Stimulated activated memory B cell treated with anti-CD40 and anti-IgM and Interleukin-4, amounts not matched to agents 10 μg/mL and 1 μg/mL and 100 μg/mL, for 72 hours (primary cell): ENCODE measurements at regions not wholly inside any gene's neighbourhood (a gene's known extent, or its start where the extent isn't known, plus 50 kb on each side); places are given as distances from the start of the nearest gene placed in this dataset.

ENCODE experiments used
- ATAC-seq: fragments of 150-1000 bp; cut with Tn5 transposase; 2 replicates; pipeline ENCODE4 v1.10.0; 2021
- H3K27ac Mint-ChIP-seq: one replicate; pipeline ENCODE4 v1.8.0; 2022; ENCODE audit warnings: mild to moderate bottlenecking, mixed read lengths
- H3K27me3 Mint-ChIP-seq: one replicate; pipeline ENCODE4 v1.8.0; 2022; ENCODE audit warnings: mixed read lengths
- H3K36me3 Mint-ChIP-seq: one replicate; pipeline ENCODE4 v1.8.0; 2022; ENCODE audit warnings: mixed read lengths
- H3K4me1 Mint-ChIP-seq: one replicate; pipeline ENCODE4 v1.8.0; 2022; ENCODE audit warnings: mixed read lengths
- H3K4me3 Mint-ChIP-seq: one replicate; pipeline ENCODE4 v1.8.0; 2022; ENCODE audit warnings: mild to moderate bottlenecking, moderate library complexity, mixed read lengths
- H3K9me3 Mint-ChIP-seq: one replicate; pipeline ENCODE4 v1.8.0; 2022; ENCODE audit warnings: mixed read lengths

GRCh38 chr1:208874915-208875314, 630.7 kb upstream of the PLXNA2 start:
- ATAC-seq, result no peak
- Mint-ChIP-seq H3K27ac (no peak overlapping the region), H3K4me3 (no peak overlapping the region), H3K9me3 (peaks cover 6% of the 10 kb centered on the region), H3K27me3 (no peaks in the 10 kb centered on the region), H3K4me1 (no peaks in the 10 kb centered on the region), H3K36me3 (no peaks in the 10 kb centered on the region)

DNA sequence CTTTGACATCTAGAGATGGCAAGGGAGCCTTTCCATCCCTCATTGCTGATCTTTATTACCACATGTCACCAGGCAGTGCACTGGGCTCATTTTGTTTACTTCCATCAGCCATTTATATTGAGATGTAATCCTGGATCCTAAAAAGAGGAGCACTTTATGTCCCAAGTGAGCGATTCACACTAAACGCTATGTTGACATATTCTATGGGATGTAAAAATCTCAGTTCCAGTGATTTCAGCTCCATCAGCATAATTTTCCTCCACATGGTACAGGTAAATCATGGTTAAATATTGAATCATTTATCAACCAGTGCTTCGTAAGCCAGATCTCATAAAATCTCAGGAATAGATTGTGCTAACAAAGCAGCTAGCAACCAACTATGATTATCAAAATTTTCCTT, 634.8 kb upstream of the PLXNA2 start:
- Mint-ChIP-seq H3K27ac (no peak overlapping the region), H3K9me3 (peaks cover 6% of the 10 kb centered on the region), H3K4me1 (no peaks in the 10 kb centered on the region), H3K27me3 (no peaks in the 10 kb centered on the region), H3K4me3 (no peak overlapping the region), H3K36me3 (no peaks in the 10 kb centered on the region)
- no peak for ATAC-seq

- no peaks in the 10 kb centered on the region for H3K4me1 Mint-ChIP-seq
- no peaks in the 10 kb centered on the region for H3K36me3 Mint-ChIP-seq
- no peak for ATAC-seq
Observed at GRCh38 chr1:208880433-208881100, 636.4 kb upstream of the PLXNA2 start.

DNA sequence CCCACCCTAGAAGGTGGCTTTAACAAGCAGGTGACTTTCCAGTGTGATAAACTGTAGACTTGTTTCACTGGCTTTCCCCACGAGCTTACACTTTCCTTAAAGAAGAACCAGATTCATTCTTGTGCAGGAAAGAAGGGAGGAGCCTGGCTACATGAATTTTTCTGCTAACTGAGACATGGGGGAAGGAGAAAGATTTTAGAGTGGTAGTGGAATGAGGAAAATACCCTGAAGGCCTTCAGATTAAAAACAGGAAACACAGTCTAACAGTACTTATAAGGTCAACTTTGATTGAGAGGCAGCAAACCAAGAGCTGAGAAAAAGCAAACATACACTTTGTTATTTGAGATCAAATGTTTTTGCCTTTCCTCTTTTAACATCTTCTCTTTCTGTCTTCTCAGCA, 640.9 kb upstream of the PLXNA2 start:
- Mint-ChIP-seq H3K9me3 (peaks cover 4% of the 10 kb centered on the region), H3K4me1 (no peaks in the 10 kb centered on the region), H3K27me3 (no peaks in the 10 kb centered on the region), H3K4me3 (no peak overlapping the region), H3K27ac (no peak overlapping the region), H3K36me3 (no peaks in the 10 kb centered on the region)
- no peak for ATAC-seq

More at GRCh38 chr1:208880433-208881100, 636.4 kb upstream of the PLXNA2 start:
- H3K9me3 Mint-ChIP-seq, result peaks cover 4% of the 10 kb centered on the region
- H3K27me3 Mint-ChIP-seq, result no peaks in the 10 kb centered on the region
- H3K27ac Mint-ChIP-seq, result no peak overlapping the region
- no peak overlapping the region for H3K4me3 Mint-ChIP-seq

DNA sequence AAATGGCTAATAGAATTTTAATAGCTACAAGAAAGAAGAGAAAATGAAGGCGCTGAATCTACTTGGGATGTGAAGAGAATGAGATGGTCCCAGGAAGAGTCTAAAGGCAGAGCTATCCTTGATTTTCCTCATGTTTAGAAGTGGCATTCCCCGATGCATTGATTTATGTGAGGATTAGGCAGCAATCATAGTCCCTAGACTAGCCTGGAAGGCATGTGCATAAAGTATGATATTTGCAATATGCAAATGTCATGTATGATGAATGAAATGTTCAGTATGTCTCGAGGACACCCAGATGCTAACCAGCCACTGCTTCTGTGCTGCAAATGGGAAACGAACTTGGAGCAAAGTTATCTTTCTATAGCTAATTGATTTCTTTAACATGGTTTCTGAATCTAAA, 641.5 kb upstream of the PLXNA2 start:
- no peaks in the 10 kb centered on the region for H3K4me1 Mint-ChIP-seq
- no peaks in the 10 kb centered on the region for H3K36me3 Mint-ChIP-seq
- no peak for ATAC-seq

GRCh38 chr1:208888376-208888775, 644.2 kb upstream of the PLXNA2 start:
- Mint-ChIP-seq H3K36me3 (no peaks in the 10 kb centered on the region), H3K27ac (no peak overlapping the region), H3K27me3 (no peaks in the 10 kb centered on the region), H3K4me1 (no peaks in the 10 kb centered on the region), H3K9me3 (no peaks in the 10 kb centered on the region), H3K4me3 (no peak overlapping the region)
- no peak for ATAC-seq

More for the DNA sequence above, 641.5 kb upstream of the PLXNA2 start:
- Mint-ChIP-seq H3K4me3 (no peak overlapping the region), H3K9me3 (peaks cover 4% of the 10 kb centered on the region), H3K27ac (no peak overlapping the region), H3K27me3 (no peaks in the 10 kb centered on the region)

DNA sequence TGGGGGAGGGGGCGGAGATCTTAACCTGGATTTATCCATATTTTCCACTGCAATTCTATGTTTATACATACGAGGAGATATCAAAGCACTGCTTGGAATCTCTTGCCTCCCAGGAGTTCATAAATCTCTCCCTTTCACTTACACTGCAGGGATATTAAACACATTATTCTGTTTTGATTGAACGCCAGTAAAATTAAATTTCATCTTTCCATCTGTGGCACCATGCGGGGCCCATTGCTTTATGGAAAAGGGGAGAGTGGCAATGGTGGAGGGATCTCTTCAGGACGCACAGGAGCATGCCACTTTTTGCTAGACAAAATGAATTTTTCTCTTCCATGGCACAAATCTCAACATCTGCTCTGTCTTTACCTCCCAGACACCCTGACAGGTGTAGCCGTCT, 648.0 kb upstream of the PLXNA2 start:
- H3K9me3 Mint-ChIP-seq, result peaks cover 4% of the 10 kb centered on the region
- H3K4me1 Mint-ChIP-seq, result no peaks in the 10 kb centered on the region
- no peak for ATAC-seq
- no peaks in the 10 kb centered on the region for H3K27me3 Mint-ChIP-seq
- no peak overlapping the region for H3K4me3 Mint-ChIP-seq
- no peak overlapping the region for H3K27ac Mint-ChIP-seq
- no peaks in the 10 kb centered on the region for H3K36me3 Mint-ChIP-seq

- H3K27ac Mint-ChIP-seq, result no peak overlapping the region
Observed at GRCh38 chr1:208893251-208893650, 649.1 kb upstream of the PLXNA2 start.

DNA sequence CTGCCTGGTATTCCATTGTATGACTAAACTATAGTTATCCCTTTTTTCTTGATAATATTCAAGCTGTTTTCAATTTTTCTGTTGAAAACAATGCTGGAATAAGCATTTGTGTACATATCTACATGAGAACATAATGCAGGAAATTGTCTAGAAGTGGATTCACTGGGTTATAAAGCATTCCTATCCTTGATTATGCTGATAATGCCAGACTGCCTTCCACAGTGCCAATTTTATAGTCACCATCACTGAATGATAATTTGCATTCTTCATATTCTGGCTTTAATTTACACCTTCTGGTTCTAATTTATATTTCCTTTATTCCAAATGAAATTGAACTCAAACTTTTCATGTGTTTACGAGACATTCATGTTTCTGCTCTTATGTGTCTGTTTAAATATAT, 651.0 kb upstream of the PLXNA2 start:
- ATAC-seq, result no peak

More at GRCh38 chr1:208893251-208893650, 649.1 kb upstream of the PLXNA2 start:
- ATAC-seq, result no peak
- Mint-ChIP-seq H3K9me3 (peaks cover 4% of the 10 kb centered on the region), H3K4me3 (no peak overlapping the region), H3K27me3 (no peaks in the 10 kb centered on the region), H3K4me1 (no peaks in the 10 kb centered on the region), H3K36me3 (no peaks in the 10 kb centered on the region)

DNA sequence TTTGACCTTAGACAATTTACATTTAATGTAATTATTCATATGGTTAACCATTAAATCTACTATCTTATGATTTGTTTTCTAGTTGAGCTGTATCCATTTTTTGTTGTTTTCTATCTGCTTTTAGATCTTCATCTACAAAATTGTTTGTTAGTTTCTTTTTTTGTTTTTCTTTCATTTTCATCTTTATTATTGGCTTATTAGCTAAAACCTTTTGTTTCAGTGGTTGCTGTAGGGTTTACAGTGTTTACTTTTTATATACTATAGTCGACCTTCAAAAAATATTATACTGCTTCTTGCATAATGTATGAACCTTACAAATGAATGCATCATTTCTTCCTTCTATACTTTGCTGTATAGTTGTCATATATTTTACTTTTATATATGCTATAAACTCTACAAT, 651.6 kb upstream of the PLXNA2 start:
- no peak overlapping the region for H3K27ac Mint-ChIP-seq
- no peaks in the 10 kb centered on the region for H3K27me3 Mint-ChIP-seq
- no peak overlapping the region for H3K4me3 Mint-ChIP-seq
- no peaks in the 10 kb centered on the region for H3K36me3 Mint-ChIP-seq
- H3K4me1 Mint-ChIP-seq, result no peaks in the 10 kb centered on the region
- no peak for ATAC-seq
- peaks cover 4% of the 10 kb centered on the region for H3K9me3 Mint-ChIP-seq

More for the DNA sequence above, 651.0 kb upstream of the PLXNA2 start:
- Mint-ChIP-seq H3K9me3 (peaks cover 4% of the 10 kb centered on the region), H3K36me3 (no peaks in the 10 kb centered on the region), H3K4me1 (no peaks in the 10 kb centered on the region), H3K4me3 (no peak overlapping the region), H3K27ac (no peak overlapping the region), H3K27me3 (no peaks in the 10 kb centered on the region)

DNA sequence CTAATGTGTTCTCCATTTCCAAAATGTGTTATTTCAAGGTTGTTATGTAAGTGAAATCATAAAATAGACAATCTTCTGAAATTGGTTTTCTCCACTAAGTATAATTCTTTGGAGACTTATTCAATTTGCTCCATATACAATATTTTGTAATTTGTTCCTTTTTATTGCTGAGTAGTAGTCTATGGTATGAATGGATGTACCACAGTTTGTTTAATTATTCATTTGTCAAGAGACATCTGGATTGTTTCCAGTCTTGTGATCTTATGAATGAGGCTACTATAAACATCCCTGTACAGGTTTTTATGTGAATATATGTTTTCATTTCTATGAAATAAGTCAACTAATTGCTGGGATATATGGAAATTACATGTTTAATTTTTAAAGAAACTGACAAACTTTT, 652.6 kb upstream of the PLXNA2 start:
- Mint-ChIP-seq H3K27ac (no peak overlapping the region), H3K27me3 (no peaks in the 10 kb centered on the region), H3K9me3 (peaks cover 4% of the 10 kb centered on the region), H3K4me3 (no peak overlapping the region), H3K36me3 (no peaks in the 10 kb centered on the region), H3K4me1 (no peaks in the 10 kb centered on the region)
- ATAC-seq, result no peak

GRCh38 chr1:208899438-208899837, 655.3 kb upstream of the PLXNA2 start:
- Mint-ChIP-seq H3K4me1 (no peaks in the 10 kb centered on the region), H3K27me3 (no peaks in the 10 kb centered on the region), H3K4me3 (no peak overlapping the region), H3K36me3 (no peaks in the 10 kb centered on the region), H3K27ac (no peak overlapping the region), H3K9me3 (peaks cover 4% of the 10 kb centered on the region)
- no peak for ATAC-seq

DNA sequence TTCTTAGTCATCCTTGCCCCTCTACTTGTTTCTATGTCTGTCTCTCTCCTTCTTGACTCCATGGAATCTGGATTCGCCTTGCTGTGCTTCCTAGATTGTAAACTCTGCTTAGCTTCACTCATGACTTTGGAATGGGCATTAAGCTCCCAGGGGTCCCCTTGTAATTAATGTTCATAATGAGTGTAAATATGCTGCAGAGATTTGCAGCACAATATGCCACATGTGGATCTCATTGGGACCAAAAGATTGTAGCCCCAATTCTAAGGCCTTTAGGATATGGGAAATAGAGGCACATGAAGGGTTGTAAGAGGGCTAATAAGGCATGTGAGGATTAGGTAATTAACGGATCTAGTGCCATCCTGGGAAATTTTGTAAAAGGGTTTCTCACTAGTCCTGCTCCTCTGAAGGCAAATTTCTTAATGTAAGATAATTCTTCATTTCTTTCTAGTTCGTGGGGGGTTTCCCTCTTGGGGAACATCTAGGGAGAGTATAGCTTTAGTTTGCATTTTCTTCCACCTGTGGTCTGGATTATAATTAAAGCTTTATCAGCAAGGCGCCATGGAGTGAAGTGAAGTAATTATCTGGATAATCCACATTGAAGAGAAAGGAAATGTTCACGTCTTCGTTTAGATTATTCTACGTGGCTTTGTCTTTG, 659.2 kb upstream of the PLXNA2 start:
- Mint-ChIP-seq H3K36me3 (no peaks in the 10 kb centered on the region), H3K4me3 (no peak overlapping the region), H3K4me1 (no peaks in the 10 kb centered on the region), H3K27me3 (no peaks in the 10 kb centered on the region), H3K9me3 (no peaks in the 10 kb centered on the region), H3K27ac (no peak overlapping the region)
- no peak for ATAC-seq

DNA sequence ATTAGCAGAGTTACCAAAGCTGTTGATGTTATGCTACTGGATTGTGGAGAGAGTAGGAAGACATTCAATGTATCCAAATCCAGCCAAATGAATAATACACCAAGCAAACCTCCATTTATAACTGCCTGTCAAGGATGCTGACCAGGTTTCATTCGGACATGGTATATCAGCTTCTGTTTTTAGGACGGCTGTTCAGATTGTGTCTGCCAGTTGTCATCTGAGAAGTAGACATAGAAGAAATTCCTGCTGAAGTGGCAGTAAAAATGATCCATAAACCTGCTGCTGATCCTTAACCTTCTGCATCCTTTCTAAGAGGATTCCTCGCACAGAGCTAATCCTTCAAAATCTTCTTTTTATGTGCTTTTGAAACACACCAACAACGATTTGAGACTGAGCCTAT, 663.6 kb upstream of the PLXNA2 start:
- no peak for ATAC-seq
- Mint-ChIP-seq H3K36me3 (no peaks in the 10 kb centered on the region), H3K4me1 (no peaks in the 10 kb centered on the region), H3K27me3 (no peaks in the 10 kb centered on the region), H3K4me3 (no peak overlapping the region), H3K9me3 (no peaks in the 10 kb centered on the region), H3K27ac (no peak overlapping the region)

GRCh38 chr1:208909011-208909984, 665.1 kb upstream of the PLXNA2 start:
- H3K9me3 Mint-ChIP-seq, result no peaks in the 10 kb centered on the region
- H3K27ac Mint-ChIP-seq, result no peak overlapping the region
- no peaks in the 10 kb centered on the region for H3K36me3 Mint-ChIP-seq
- ATAC-seq, result no peak
- H3K4me3 Mint-ChIP-seq, result no peak overlapping the region
- H3K4me1 Mint-ChIP-seq, result no peaks in the 10 kb centered on the region
- H3K27me3 Mint-ChIP-seq, result no peaks in the 10 kb centered on the region
